ENCODE measurements at regions not wholly inside any gene's neighbourhood (a gene's known extent, or its start where the extent isn't known, plus 50 kb on each side); places are given as distances from the start of the nearest gene placed in this dataset.

DNA sequence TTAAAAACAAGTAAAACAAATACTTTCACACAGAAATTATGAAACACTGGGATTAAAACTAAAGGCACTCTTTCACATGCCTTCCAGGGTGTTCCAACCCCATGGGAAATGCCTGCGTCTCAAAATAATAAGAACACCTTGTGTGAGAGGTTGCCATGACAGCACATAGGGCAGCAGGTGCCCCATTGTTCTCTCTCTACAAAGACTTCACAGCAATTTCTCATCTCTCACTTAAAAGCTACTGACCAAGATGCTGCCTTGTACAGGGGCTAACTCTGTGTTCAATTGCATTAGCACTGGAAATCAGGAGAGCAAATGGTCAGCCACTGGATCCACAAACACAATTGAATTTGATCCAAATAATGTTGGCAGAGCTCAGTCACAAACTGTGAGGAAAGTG is 102.5 kb upstream of the GALNTL6 start:
- Histone ChIP-seq H3K4me1 (ENCODE audit: control insufficient read depth, insufficient read depth, low read length) (no peaks in the 10 kb centered on the region), H3K36me3 (ENCODE audit: control insufficient read depth, insufficient read depth, low read length) (no peaks in the 10 kb centered on the region), H3K9me3 (ENCODE audit: control insufficient read depth, insufficient read depth, low read length) (no peaks in the 10 kb centered on the region), H3K27me3 (ENCODE audit: control insufficient read depth, insufficient read depth, low read length) (no peaks in the 10 kb centered on the region), H3K4me3 (ENCODE audit: low read depth, low read length) (no peak overlapping the region), H3K9ac (ENCODE audit: low read depth, low read length) (no peak overlapping the region)

- H3K9ac ChIP-seq (ENCODE audit: low read depth, low read length) = no peak overlapping the region
- H3K27me3 ChIP-seq (ENCODE audit: control insufficient read depth, insufficient read depth, low read length) = no peaks in the 10 kb centered on the region
- H3K4me3 ChIP-seq (ENCODE audit: low read depth, low read length) = no peak overlapping the region
- H3K9me3 ChIP-seq (ENCODE audit: control insufficient read depth, insufficient read depth, low read length) = no peaks in the 10 kb centered on the region
- no peaks in the 10 kb centered on the region for H3K4me1 ChIP-seq (ENCODE audit: control insufficient read depth, insufficient read depth, low read length)
- no peaks in the 10 kb centered on the region for H3K36me3 ChIP-seq (ENCODE audit: control insufficient read depth, insufficient read depth, low read length)
Measured at GRCh38 chr4:171676555-171677215, 136.5 kb upstream of the GALNTL6 start.

DNA sequence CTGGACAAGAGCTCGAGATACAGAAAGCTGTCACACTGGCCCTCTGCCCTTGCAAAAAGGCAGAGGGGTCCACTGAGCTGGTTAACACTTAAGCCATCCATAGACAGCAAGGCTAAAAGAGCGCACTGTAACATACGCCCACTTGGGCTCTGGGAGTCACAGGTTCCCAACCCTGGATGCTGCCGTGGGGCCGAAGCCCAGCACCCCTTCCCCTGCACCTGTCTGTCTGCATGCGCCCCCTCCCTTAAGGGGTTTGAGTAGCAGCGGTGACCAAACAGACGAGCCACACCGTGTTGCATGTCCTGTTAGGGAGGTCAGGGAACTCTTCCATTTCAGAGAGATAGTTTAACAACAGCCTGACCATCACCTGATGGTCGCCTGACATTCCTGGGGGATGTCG is 138.4 kb upstream of the GALNTL6 start:
- H3K4me1 ChIP-seq (ENCODE audit: control insufficient read depth, insufficient read depth, low read length) = no peaks in the 10 kb centered on the region
- H3K36me3 ChIP-seq (ENCODE audit: control insufficient read depth, insufficient read depth, low read length) = no peaks in the 10 kb centered on the region
- H3K27me3 ChIP-seq (ENCODE audit: control insufficient read depth, insufficient read depth, low read length) = no peaks in the 10 kb centered on the region
- no peak overlapping the region for H3K9ac ChIP-seq (ENCODE audit: low read depth, low read length)
- no peak overlapping the region for H3K4me3 ChIP-seq (ENCODE audit: low read depth, low read length)
- no peaks in the 10 kb centered on the region for H3K9me3 ChIP-seq (ENCODE audit: control insufficient read depth, insufficient read depth, low read length)

- Histone ChIP-seq H3K9me3 (ENCODE audit: control insufficient read depth, insufficient read depth, low read length) (no peaks in the 10 kb centered on the region), H3K27me3 (ENCODE audit: control insufficient read depth, insufficient read depth, low read length) (no peaks in the 10 kb centered on the region), H3K9ac (ENCODE audit: low read depth, low read length) (no peak overlapping the region), H3K4me3 (ENCODE audit: low read depth, low read length) (no peak overlapping the region), H3K36me3 (ENCODE audit: control insufficient read depth, insufficient read depth, low read length) (no peaks in the 10 kb centered on the region), H3K4me1 (ENCODE audit: control insufficient read depth, insufficient read depth, low read length) (no peaks in the 10 kb centered on the region)
Measured at GRCh38 chr4:171668403-171668802, 144.8 kb upstream of the GALNTL6 start.

GRCh38 chr4:171667906-171668305 is 145.3 kb upstream of the GALNTL6 start:
- Histone ChIP-seq H3K9me3 (ENCODE audit: control insufficient read depth, insufficient read depth, low read length) (no peaks in the 10 kb centered on the region), H3K27me3 (ENCODE audit: control insufficient read depth, insufficient read depth, low read length) (no peaks in the 10 kb centered on the region), H3K9ac (ENCODE audit: low read depth, low read length) (no peak overlapping the region)

DNA sequence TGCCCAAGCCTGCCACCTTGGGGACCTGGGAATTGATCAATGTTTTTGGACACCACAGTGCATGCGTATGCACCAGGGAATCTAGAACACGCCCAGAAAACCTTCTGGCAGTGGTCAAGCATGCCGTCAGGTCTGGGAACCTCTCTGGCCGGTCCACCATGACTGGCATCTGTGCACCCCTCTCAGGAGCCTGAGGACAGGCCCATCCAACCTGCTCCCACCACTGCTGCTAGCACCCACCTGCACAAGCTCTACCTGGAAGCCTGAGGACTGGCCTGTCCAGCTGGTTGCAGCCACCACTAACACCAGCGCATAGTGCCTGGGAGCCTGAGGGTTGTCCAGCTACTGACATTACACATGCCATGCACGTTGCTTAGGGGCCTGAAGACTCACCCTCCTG is 162.1 kb upstream of the GALNTL6 start:
- Histone ChIP-seq H3K4me1 (ENCODE audit: control insufficient read depth, insufficient read depth, low read length) (no peaks in the 10 kb centered on the region), H3K9ac (ENCODE audit: low read depth, low read length) (no peak overlapping the region), H3K36me3 (ENCODE audit: control insufficient read depth, insufficient read depth, low read length) (no peaks in the 10 kb centered on the region), H3K27me3 (ENCODE audit: control insufficient read depth, insufficient read depth, low read length) (no peaks in the 10 kb centered on the region), H3K4me3 (ENCODE audit: low read depth, low read length) (no peak overlapping the region), H3K9me3 (ENCODE audit: control insufficient read depth, insufficient read depth, low read length) (no peaks in the 10 kb centered on the region)

More at GRCh38 chr4:171667906-171668305, 145.3 kb upstream of the GALNTL6 start:
- Histone ChIP-seq H3K4me3 (ENCODE audit: low read depth, low read length) (no peak overlapping the region), H3K36me3 (ENCODE audit: control insufficient read depth, insufficient read depth, low read length) (no peaks in the 10 kb centered on the region), H3K4me1 (ENCODE audit: control insufficient read depth, insufficient read depth, low read length) (no peaks in the 10 kb centered on the region)

DNA sequence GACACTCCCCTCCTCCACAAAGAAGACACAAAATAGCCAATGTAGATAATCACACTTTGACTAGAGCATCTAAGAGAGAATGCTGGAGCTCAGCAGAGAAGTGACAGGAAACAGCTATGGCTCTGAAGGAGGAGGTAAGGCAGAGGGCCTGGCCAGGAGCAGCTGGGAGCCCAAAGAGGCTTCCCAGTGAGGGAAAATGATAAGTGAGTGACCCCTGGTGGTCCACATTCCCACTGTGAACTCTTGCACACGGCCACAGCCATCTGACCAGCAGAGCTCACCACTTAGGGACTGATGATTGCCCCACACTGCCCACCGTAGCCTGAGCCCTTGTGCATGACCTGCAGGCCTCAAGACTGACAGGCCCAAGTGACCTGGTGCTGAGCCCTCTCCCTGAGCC is 162.7 kb upstream of the GALNTL6 start:
- Histone ChIP-seq H3K4me1 (ENCODE audit: control insufficient read depth, insufficient read depth, low read length) (no peaks in the 10 kb centered on the region), H3K36me3 (ENCODE audit: control insufficient read depth, insufficient read depth, low read length) (no peaks in the 10 kb centered on the region), H3K9ac (ENCODE audit: low read depth, low read length) (no peak overlapping the region), H3K9me3 (ENCODE audit: control insufficient read depth, insufficient read depth, low read length) (no peaks in the 10 kb centered on the region), H3K27me3 (ENCODE audit: control insufficient read depth, insufficient read depth, low read length) (no peaks in the 10 kb centered on the region), H3K4me3 (ENCODE audit: low read depth, low read length) (no peak overlapping the region)

DNA sequence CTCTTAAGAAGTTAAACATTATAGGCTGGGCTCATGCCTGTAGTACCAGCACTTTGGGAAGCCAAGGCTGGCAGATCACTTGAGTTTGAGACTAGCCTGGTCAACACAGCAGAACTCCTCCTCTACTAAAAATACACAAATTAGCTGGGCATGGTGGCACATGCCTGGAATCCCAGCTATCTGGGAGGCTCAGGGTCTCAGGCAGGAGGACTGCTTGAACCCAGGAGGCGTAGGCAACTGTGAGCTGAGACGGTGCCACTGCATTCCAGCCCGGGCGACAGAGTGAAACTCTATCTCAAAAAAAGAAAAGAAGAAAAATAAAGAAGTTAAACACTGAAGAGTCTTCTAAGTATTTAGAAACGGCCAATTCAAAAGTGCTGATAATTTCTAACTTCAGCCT is 164.3 kb upstream of the GALNTL6 start:
- Histone ChIP-seq H3K9ac (ENCODE audit: low read depth, low read length) (no peak overlapping the region), H3K27me3 (ENCODE audit: control insufficient read depth, insufficient read depth, low read length) (no peaks in the 10 kb centered on the region), H3K36me3 (ENCODE audit: control insufficient read depth, insufficient read depth, low read length) (no peaks in the 10 kb centered on the region), H3K9me3 (ENCODE audit: control insufficient read depth, insufficient read depth, low read length) (no peaks in the 10 kb centered on the region), H3K4me1 (ENCODE audit: control insufficient read depth, insufficient read depth, low read length) (peaks cover 4% of the 10 kb centered on the region), H3K4me3 (ENCODE audit: low read depth, low read length) (no peak overlapping the region)

- H3K27me3 ChIP-seq (ENCODE audit: control insufficient read depth, insufficient read depth, low read length) = no peaks in the 10 kb centered on the region
- peaks cover 4% of the 10 kb centered on the region for H3K4me1 ChIP-seq (ENCODE audit: control insufficient read depth, insufficient read depth, low read length)
- H3K9ac ChIP-seq (ENCODE audit: low read depth, low read length) = no peak overlapping the region
- H3K9me3 ChIP-seq (ENCODE audit: control insufficient read depth, insufficient read depth, low read length) = no peaks in the 10 kb centered on the region
- H3K4me3 ChIP-seq (ENCODE audit: low read depth, low read length) = no peak overlapping the region
- no peaks in the 10 kb centered on the region for H3K36me3 ChIP-seq (ENCODE audit: control insufficient read depth, insufficient read depth, low read length)
Measured at GRCh38 chr4:171646984-171647383, 166.2 kb upstream of the GALNTL6 start.

DNA sequence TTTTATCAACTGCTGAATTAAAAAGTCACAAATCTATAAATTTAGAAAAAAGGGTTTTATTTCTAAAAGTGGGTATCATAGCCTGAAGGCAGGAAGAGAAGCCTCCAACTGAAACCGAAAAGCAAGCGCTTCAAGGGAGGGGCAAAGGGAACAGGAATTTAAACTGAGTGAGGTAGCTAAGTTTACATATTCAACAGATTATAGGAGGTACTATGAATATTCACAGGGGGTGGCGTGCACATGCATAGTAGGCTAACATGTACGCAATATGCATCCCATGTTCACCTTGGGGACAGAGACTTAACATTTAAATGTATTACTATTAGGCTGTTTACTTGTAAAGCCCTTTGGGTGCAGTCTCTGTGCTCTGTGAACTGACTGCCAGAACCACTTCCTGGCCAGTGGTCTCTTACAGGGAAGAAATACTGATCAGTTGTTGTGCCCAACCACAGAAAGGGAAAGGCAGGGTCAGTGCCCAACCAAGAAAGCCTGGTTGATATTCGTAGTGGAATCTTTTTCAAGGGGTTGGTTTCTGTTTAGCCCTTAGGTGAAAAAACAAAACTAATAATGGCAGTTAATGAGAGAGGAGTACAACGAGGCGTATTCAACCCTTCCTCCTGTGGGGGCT is 168.7 kb upstream of the GALNTL6 start:
- Histone ChIP-seq H3K9ac (ENCODE audit: low read depth, low read length) (no peak overlapping the region), H3K36me3 (ENCODE audit: control insufficient read depth, insufficient read depth, low read length) (no peaks in the 10 kb centered on the region), H3K9me3 (ENCODE audit: control insufficient read depth, insufficient read depth, low read length) (no peaks in the 10 kb centered on the region), H3K27me3 (ENCODE audit: control insufficient read depth, insufficient read depth, low read length) (no peaks in the 10 kb centered on the region), H3K4me1 (ENCODE audit: control insufficient read depth, insufficient read depth, low read length) (peaks cover 4% of the 10 kb centered on the region), H3K4me3 (ENCODE audit: low read depth, low read length) (no peak overlapping the region)

DNA sequence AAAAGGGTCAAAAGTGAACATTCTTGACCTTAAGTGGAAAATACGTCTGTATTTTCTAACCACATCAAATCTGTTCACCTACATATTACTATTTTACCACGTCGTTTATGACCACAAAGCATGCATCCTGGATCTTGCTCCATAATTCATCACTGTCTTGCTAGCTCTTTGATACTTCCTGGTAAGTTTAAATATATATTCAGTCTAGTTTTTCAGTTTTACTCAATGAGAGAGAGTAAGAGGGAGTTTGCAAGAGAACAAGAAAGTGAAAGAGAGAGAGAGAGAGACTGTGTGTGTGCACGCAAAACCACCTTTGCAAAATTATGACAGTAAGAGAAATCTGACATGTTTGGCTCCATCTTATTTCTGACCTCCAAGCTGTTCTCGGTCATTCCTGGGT is 173.7 kb upstream of the GALNTL6 start:
- H3K9me3 ChIP-seq (ENCODE audit: control insufficient read depth, insufficient read depth, low read length) = no peaks in the 10 kb centered on the region
- no peak overlapping the region for H3K4me3 ChIP-seq (ENCODE audit: low read depth, low read length)
- H3K36me3 ChIP-seq (ENCODE audit: control insufficient read depth, insufficient read depth, low read length) = no peaks in the 10 kb centered on the region
- peaks cover 1% of the 10 kb centered on the region for H3K4me1 ChIP-seq (ENCODE audit: control insufficient read depth, insufficient read depth, low read length)
- no peak overlapping the region for H3K9ac ChIP-seq (ENCODE audit: low read depth, low read length)
- no peaks in the 10 kb centered on the region for H3K27me3 ChIP-seq (ENCODE audit: control insufficient read depth, insufficient read depth, low read length)

DNA sequence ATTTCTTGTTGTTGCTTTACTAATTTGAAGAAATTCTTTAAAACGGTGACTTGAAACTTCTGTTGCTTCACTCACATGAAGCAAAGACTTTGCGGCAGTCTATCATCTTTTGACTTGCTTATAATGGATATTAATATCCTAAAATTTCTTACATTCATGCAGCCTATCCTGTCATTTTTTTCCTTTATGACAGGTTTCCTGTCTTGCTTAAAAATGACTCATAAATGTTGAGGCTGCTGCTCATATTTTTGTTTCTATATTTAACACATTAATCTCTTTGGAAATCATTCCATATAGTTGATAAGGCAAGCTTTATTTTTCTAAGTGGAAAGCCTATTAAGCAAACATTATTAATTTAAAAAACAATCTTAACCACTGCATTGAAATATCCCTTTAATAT is 176.6 kb upstream of the GALNTL6 start:
- Histone ChIP-seq H3K4me3 (ENCODE audit: low read depth, low read length) (no peak overlapping the region), H3K9ac (ENCODE audit: low read depth, low read length) (no peak overlapping the region), H3K4me1 (ENCODE audit: control insufficient read depth, insufficient read depth, low read length) (no peaks in the 10 kb centered on the region), H3K36me3 (ENCODE audit: control insufficient read depth, insufficient read depth, low read length) (no peaks in the 10 kb centered on the region), H3K9me3 (ENCODE audit: control insufficient read depth, insufficient read depth, low read length) (no peaks in the 10 kb centered on the region), H3K27me3 (ENCODE audit: control insufficient read depth, insufficient read depth, low read length) (no peaks in the 10 kb centered on the region)
